Cardiac muscle cell (in vitro differentiated cells and primary cell): ENCODE measurements at regions not wholly inside any gene's neighbourhood (a gene's known extent, or its start where the extent isn't known, plus 50 kb on each side); places are given as distances from the start of the nearest gene placed in this dataset.

Source experiments
- DNase-seq, 2 donors: peaks; one replicate each; pipeline versions ENCODE4 v3.0.0 to v3.0.0-alpha.2; 2010 to 2017; ENCODE audit warnings: low read depth in 1 of 2, low spot score in 1 of 2
- H3K27ac ChIP-seq: fragments of 200-600 bp; sonication (generic); 2 replicates; pipeline ENCODE4 v1.5.1; 2016
- H3K27me3 ChIP-seq: fragments of 200-600 bp; sonication (generic); 2 replicates; pipeline ENCODE4 v1.6.0; 2016; ENCODE audit warnings: control low read depth
- H3K36me3 ChIP-seq: fragments of 200-600 bp; sonication (generic); 2 replicates; pipeline ENCODE4 v1.5.1; 2016; ENCODE audit warnings: control low read depth
- H3K4me1 ChIP-seq: fragments of 200-600 bp; sonication (generic); 2 replicates; pipeline ENCODE4 v1.8.1; 2017; ENCODE audit warnings: low read depth, mild to moderate bottlenecking, mixed run types
- H3K4me3 ChIP-seq: fragments of 200-600 bp; sonication (generic); 2 replicates; pipeline ENCODE4 v1.5.1; 2016; ENCODE audit warnings: mild to moderate bottlenecking
- H3K9me3 ChIP-seq: fragments of 200-600 bp; sonication (generic); 2 replicates; pipeline ENCODE4 v1.5.1; 2017; ENCODE audit warnings: low read depth, mild to moderate bottlenecking, control low read depth
- TF ChIP-seq, protein P1 (sequence below): IDR thresholded peaks from 2 replicates; pipeline ENCODE4 v1.5.1; 2012; ENCODE audit warnings: low read depth, mild to moderate bottlenecking, low read length

DNA sequence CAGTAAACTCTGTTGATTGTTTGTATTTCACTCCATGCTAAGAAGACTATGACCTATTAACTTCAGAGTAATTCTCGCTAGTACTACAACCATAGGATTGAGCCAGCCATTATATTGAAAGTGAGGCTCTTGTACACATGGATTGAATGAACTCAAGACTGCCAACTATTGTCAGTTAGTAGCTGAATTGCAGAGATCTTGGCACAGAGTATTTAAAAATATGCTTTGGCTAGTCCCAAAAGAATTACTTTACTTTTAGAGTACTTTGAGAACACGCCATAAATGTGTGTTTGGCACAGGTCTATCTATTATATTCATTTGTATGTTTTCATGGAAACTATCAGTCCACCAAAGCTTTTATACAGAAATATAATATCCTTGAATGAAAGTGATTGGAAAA, 226.7 kb upstream of the DCBLD2 start:
- H3K27me3 ChIP-seq, result no peaks in the 10 kb centered on the region
- TF ChIP-seq, protein P1, sequence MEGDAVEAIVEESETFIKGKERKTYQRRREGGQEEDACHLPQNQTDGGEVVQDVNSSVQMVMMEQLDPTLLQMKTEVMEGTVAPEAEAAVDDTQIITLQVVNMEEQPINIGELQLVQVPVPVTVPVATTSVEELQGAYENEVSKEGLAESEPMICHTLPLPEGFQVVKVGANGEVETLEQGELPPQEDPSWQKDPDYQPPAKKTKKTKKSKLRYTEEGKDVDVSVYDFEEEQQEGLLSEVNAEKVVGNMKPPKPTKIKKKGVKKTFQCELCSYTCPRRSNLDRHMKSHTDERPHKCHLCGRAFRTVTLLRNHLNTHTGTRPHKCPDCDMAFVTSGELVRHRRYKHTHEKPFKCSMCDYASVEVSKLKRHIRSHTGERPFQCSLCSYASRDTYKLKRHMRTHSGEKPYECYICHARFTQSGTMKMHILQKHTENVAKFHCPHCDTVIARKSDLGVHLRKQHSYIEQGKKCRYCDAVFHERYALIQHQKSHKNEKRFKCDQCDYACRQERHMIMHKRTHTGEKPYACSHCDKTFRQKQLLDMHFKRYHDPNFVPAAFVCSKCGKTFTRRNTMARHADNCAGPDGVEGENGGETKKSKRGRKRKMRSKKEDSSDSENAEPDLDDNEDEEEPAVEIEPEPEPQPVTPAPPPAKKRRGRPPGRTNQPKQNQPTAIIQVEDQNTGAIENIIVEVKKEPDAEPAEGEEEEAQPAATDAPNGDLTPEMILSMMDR, result no peak
- H3K4me3 ChIP-seq, result no peak overlapping the region
- DNase-seq, result peak in 1 of 2 donors; percentile 54
- no peaks in the 10 kb centered on the region for H3K36me3 ChIP-seq
- no peaks in the 10 kb centered on the region for H3K9me3 ChIP-seq
- no peak overlapping the region for H3K27ac ChIP-seq
- no peaks in the 10 kb centered on the region for H3K4me1 ChIP-seq

GRCh38 chr3:99126316-99126715, 224.8 kb upstream of the DCBLD2 start:
- H3K36me3 ChIP-seq, result no peaks in the 10 kb centered on the region
- peak in 1 of 2 donors; percentile 72 for DNase-seq
- H3K4me1 ChIP-seq, result no peaks in the 10 kb centered on the region
- TF ChIP-seq, protein P1, result no peak
- H3K9me3 ChIP-seq, result no peaks in the 10 kb centered on the region
- H3K27ac ChIP-seq, result no peak overlapping the region
- no peaks in the 10 kb centered on the region for H3K27me3 ChIP-seq
- no peak overlapping the region for H3K4me3 ChIP-seq

DNA sequence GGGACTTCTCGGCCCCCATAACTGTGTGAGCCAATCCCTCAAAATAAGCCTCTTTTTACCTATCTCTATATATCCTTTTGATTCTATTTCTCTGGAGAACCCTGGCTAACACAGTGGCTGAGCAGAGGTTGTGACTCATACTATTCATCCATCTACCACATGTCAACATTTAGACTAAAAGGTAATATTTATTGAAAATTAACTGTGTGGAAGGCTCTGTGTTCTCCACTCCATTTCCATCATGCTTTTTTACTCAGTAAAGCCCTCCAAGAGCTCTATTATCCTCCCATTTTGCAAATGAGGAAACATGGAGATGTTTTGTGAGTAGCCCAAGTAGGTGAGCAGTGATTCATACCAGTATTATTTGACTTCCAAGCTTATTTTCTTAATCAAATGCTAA, 217.9 kb upstream of the DCBLD2 start:
- Histone ChIP-seq H3K36me3 (no peaks in the 10 kb centered on the region), H3K27me3 (no peaks in the 10 kb centered on the region), H3K4me3 (no peak overlapping the region), H3K9me3 (no peaks in the 10 kb centered on the region), H3K27ac (no peak overlapping the region), H3K4me1 (no peaks in the 10 kb centered on the region)
- DNase-seq, result no peak
- TF ChIP-seq, protein P1, result no peak

DNA sequence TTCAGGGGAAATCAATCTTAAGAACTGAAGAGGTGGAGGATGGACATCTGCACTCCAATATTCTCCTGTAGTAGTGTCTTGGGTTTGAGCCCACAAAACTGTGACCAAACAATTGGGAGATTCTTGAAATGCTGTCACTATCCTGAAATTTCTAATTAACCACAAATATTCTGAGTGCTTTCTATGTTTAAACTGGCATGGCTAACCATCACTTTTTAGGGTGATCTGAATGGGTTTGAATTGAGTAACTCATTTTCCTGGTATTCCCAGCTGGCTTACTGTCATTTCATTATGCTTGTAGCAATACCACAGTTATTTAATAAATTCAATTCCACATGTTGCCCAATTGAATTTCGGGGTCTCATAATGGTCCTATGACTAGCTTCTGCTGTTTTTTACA, 216.9 kb upstream of the DCBLD2 start:
- Histone ChIP-seq H3K27ac (no peak overlapping the region), H3K4me1 (no peaks in the 10 kb centered on the region), H3K36me3 (no peaks in the 10 kb centered on the region), H3K4me3 (no peak overlapping the region), H3K9me3 (no peaks in the 10 kb centered on the region), H3K27me3 (no peaks in the 10 kb centered on the region)
- no peak for DNase-seq
- TF ChIP-seq, protein P1, result no peak

DNA sequence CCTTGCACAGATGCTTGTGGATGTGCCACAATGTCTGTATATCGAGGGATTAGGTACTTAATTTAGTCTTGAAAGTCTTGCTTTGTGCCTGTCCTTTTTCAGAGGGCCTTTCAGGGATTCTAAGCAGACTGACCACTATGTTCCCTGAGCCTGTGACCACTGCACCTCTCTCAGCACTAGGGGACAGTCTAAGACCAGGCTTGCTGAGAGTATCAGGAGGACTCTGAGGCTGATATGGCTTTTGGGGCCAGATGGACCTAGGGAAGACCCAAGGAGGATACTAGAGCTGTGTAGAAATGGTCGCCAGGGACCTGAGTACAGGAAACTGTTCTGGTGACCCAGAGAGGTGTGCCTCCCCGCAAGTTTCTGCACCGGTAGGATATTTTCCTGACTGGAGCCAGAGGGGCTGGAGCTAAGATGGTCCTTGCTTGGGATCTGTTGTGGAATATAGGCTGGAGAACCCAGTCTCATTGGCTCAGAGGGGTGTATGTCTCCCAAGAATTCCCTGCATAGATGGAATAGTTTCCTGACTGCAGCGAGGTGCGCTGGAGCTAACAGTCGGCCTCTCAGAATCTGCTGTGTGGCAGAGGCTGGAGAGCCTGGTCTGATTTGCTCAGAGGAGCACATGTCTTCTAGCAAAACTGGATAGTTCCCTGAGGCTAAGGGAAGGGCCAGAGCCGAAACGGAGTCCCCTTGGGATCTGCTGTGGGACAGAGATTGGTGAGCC, 213.2 kb upstream of the DCBLD2 start:
- Histone ChIP-seq H3K27ac (no peak overlapping the region), H3K4me1 (no peaks in the 10 kb centered on the region), H3K27me3 (no peaks in the 10 kb centered on the region), H3K4me3 (no peak overlapping the region), H3K36me3 (no peaks in the 10 kb centered on the region), H3K9me3 (no peaks in the 10 kb centered on the region)
- DNase-seq, result peak; percentile 31 to 80
- TF ChIP-seq, protein P1, result peak; percentile 97

- Histone ChIP-seq H3K4me1 (no peaks in the 10 kb centered on the region), H3K27ac (no peak overlapping the region), H3K27me3 (no peaks in the 10 kb centered on the region), H3K4me3 (no peak overlapping the region), H3K9me3 (no peaks in the 10 kb centered on the region), H3K36me3 (no peaks in the 10 kb centered on the region)
- TF ChIP-seq, protein P1, result no peak
- no peak for DNase-seq
These were observed 209.7 kb upstream of the DCBLD2 start for GRCh38 chr3:99111235-99111634.
